Progenitor cell of endocrine pancreas (in vitro differentiated cells): ENCODE measurements at regions not wholly inside any gene's neighbourhood (a gene's known extent, or its start where the extent isn't known, plus 50 kb on each side); places are given as distances from the start of the nearest gene placed in this dataset.

ENCODE experiments used
- DNase-seq: peaks from one replicate; pipeline ENCODE4 v3.0.0; 2021; ENCODE audit warnings: low spot score; ENCODE audit not compliant: unreplicated experiment
- H3K27ac Mint-ChIP-seq: 2 replicates; pipeline ENCODE4 v1.8.0; 2021; ENCODE audit warnings: mild to moderate bottlenecking, moderate library complexity, mixed read lengths
- H3K27me3 Mint-ChIP-seq: 2 replicates; pipeline ENCODE4 v1.8.0; 2021; ENCODE audit warnings: mixed read lengths
- H3K36me3 Mint-ChIP-seq: 2 replicates; pipeline ENCODE4 v1.8.0; 2022; ENCODE audit warnings: mixed read lengths; ENCODE audit not compliant: insufficient read depth
- H3K4me1 Mint-ChIP-seq: 2 replicates; pipeline ENCODE4 v1.8.0; 2021; ENCODE audit warnings: low read depth, mixed read lengths
- H3K4me3 Mint-ChIP-seq: 2 replicates; pipeline ENCODE4 v1.8.0; 2021; ENCODE audit warnings: low read depth, mild to moderate bottlenecking, moderate library complexity, mixed read lengths
- H3K9me3 Mint-ChIP-seq: 2 replicates; pipeline ENCODE4 v1.8.0; 2021; ENCODE audit warnings: low read depth, mixed read lengths
- CTCF ChIP-seq: fragments of 200-600 bp; sonication (generic); IDR thresholded peaks from one replicate; pipeline ENCODE4 v1.5.0; 2021; ENCODE audit warnings: antibody characterized with exemption, mild to moderate bottlenecking; ENCODE audit not compliant: unreplicated experiment

DNA sequence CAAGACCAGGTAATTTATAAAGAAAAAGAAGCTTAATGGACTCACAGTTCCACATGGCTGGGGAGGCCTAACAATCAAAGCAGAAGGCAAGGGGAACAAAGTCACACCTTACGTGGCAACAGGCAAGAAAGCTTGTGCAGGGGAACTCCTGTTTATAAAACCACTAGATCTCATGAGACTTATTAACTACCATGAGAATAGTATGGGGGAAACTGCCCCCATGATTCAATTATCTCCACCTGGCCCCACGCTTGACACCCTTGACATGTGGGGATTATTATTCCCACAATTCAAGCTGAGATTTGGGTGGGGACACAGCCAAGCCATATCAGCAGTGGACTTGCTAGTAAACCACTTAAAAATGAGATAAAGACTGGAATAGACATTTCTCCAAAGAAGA lies 451.7 kb downstream of the DNAJB9 start:
- no peaks in the 10 kb centered on the region for H3K27me3 Mint-ChIP-seq
- TF ChIP-seq CTCF = no peak
- peaks cover 6% of the 10 kb centered on the region for H3K9me3 Mint-ChIP-seq
- no peaks in the 10 kb centered on the region for H3K4me1 Mint-ChIP-seq
- no peak overlapping the region for H3K27ac Mint-ChIP-seq
- DNase-seq = no peak
- H3K36me3 Mint-ChIP-seq = no peaks in the 10 kb centered on the region
- H3K4me3 Mint-ChIP-seq = no peak overlapping the region

DNA sequence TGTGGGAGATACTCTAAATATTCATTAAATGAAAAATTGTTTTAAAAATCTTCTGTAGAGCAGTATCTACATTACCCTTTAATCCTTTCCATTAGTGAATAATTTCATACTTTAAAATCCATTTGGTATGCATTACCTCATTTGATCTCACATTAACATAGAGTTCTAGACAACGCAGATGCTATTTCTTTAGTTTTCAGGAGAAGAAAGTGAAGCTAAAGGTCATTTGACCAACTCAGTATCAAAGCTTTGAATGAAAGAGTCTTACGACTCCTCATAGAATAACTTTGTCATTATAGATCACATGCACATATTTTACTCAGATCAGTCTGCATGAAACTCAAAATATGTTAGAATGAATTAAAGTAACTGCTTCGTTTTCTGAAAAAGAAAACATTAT lies 460.2 kb downstream of the DNAJB9 start:
- Mint-ChIP-seq H3K36me3 (no peaks in the 10 kb centered on the region), H3K9me3 (peaks cover 8% of the 10 kb centered on the region), H3K27ac (no peak overlapping the region), H3K4me3 (no peak overlapping the region), H3K27me3 (no peaks in the 10 kb centered on the region), H3K4me1 (no peaks in the 10 kb centered on the region)
- TF ChIP-seq CTCF = no peak
- DNase-seq = no peak

DNA sequence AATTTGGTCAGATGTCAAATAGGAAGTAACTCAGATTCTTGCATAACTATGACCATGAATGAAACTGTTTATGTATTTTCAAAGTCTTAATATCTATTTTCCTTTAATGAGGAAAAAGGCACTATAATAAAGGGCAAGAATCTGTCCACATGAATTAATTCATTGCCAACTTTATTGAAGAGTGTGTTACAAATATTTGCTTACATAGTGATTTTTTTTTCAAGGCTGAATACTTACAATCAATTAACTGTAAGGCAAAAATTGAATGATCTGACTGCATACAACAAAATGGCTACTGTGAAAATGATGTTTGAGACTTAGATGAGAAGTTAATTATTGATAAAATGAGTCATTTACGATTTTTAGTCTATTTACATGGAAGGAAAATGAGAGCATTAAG lies 475.0 kb downstream of the DNAJB9 start:
- H3K4me3 Mint-ChIP-seq = no peak overlapping the region
- no peak overlapping the region for H3K27ac Mint-ChIP-seq
- no peaks in the 10 kb centered on the region for H3K27me3 Mint-ChIP-seq
- TF ChIP-seq CTCF = no peak
- H3K9me3 Mint-ChIP-seq = peaks cover 4% of the 10 kb centered on the region
- DNase-seq = no peak
- H3K36me3 Mint-ChIP-seq = no peaks in the 10 kb centered on the region
- no peaks in the 10 kb centered on the region for H3K4me1 Mint-ChIP-seq

GRCh38 chr7:109049366-109049765 lies 479.7 kb downstream of the DNAJB9 start:
- H3K27ac Mint-ChIP-seq = no peak overlapping the region
- H3K36me3 Mint-ChIP-seq = no peaks in the 10 kb centered on the region
- DNase-seq = no peak
- H3K4me1 Mint-ChIP-seq = no peaks in the 10 kb centered on the region
- no peak for TF ChIP-seq CTCF
- H3K9me3 Mint-ChIP-seq = no peaks in the 10 kb centered on the region
- no peak overlapping the region for H3K4me3 Mint-ChIP-seq
- no peaks in the 10 kb centered on the region for H3K27me3 Mint-ChIP-seq

- H3K9me3 Mint-ChIP-seq = no peaks in the 10 kb centered on the region
- H3K36me3 Mint-ChIP-seq = no peaks in the 10 kb centered on the region
- H3K27ac Mint-ChIP-seq = no peak overlapping the region
- no peaks in the 10 kb centered on the region for H3K4me1 Mint-ChIP-seq
- H3K4me3 Mint-ChIP-seq = no peak overlapping the region
- no peak for TF ChIP-seq CTCF
- no peaks in the 10 kb centered on the region for H3K27me3 Mint-ChIP-seq
- DNase-seq = no peak
These were observed 489.4 kb downstream of the DNAJB9 start for GRCh38 chr7:109059089-109059488.
